GM12891 (cell line): ENCODE measurements at regions not wholly inside any gene's neighbourhood (a gene's known extent, or its start where the extent isn't known, plus 50 kb on each side); places are given as distances from the start of the nearest gene placed in this dataset.

Experiments
- PAX5 ChIP-seq: IDR thresholded peaks from 2 replicates; pipeline ENCODE4 v1.6.1; 2011; ENCODE audit warnings: low read length, moderate library complexity, mild to moderate bottlenecking; ENCODE audit not compliant: insufficient read depth, severe bottlenecking
- POLR2A ChIP-seq: IDR thresholded peaks from 2 replicates; pipeline ENCODE4 v1.6.1; 2011; ENCODE audit warnings: low read depth, low read length, control low read depth
- POLR2AphosphoS5 ChIP-seq: IDR thresholded peaks from 2 replicates; pipeline ENCODE4 v1.6.1; 2011; ENCODE audit warnings: low read depth, low read length, control low read depth
- TAF1 ChIP-seq: IDR thresholded peaks from 2 replicates; pipeline ENCODE4 v1.6.1; 2011; ENCODE audit warnings: low read depth, low read length, control low read depth

DNA sequence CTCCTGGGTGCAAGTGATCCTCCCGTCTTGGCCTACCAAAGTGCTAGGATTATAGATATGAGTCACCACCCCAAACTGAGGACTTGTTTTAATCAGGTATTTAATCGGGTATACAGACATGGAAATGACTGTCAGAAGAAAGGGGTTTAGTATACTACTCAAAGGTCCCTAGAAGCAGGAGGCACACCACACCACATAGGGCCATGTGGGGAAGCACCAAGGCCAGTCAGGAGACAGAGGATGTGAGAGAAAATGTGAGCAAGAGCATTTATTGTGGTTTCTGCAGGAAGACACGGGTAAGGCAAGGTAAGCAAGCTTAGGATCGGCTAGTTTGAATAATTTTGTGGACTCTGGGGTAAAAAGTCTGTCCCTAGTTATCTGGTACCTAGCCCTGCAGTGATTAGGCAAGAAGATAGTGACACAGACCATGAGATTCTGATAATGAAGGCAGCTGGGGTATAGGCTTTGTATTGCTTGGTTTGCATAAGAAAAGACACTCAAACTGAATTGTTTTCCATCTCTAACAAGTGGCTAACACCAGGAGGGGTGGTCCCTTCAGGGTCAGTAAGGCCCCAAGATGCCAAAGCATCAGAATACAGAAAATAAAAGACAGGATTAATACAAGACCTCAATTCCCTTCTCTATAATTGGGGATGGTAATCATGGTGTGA lies 408.8 kb upstream of the F9 start:
- no peak for TF ChIP-seq POLR2A
- TF ChIP-seq POLR2AphosphoS5 = no peak
- no peak for TF ChIP-seq PAX5
- TF ChIP-seq TAF1 = no peak
